ENCODE measurements at regions not wholly inside any gene's neighbourhood (a gene's known extent, or its start where the extent isn't known, plus 50 kb on each side); places are given as distances from the start of the nearest gene placed in this dataset.

DNA sequence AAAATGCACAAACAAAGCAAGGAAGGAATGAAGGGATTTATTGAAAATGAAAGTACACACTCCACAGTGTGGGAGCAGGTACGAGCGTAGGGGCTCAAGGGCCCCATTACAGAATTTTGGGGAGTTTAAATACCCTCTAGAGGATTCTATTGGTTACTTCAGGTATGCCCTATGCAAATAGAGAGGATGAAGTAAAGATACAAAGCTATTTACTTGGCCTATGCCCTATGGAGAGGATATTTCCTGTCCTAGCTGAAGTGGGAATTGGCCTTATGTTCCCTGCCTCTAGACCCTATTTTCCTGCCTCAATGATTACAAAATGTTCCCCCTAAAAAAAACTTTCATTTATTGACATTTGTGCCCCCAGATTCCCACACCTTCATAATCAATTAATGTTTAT, 59.7 kb upstream of the ASIP start:
- TF ChIP-seq, protein P1, sequence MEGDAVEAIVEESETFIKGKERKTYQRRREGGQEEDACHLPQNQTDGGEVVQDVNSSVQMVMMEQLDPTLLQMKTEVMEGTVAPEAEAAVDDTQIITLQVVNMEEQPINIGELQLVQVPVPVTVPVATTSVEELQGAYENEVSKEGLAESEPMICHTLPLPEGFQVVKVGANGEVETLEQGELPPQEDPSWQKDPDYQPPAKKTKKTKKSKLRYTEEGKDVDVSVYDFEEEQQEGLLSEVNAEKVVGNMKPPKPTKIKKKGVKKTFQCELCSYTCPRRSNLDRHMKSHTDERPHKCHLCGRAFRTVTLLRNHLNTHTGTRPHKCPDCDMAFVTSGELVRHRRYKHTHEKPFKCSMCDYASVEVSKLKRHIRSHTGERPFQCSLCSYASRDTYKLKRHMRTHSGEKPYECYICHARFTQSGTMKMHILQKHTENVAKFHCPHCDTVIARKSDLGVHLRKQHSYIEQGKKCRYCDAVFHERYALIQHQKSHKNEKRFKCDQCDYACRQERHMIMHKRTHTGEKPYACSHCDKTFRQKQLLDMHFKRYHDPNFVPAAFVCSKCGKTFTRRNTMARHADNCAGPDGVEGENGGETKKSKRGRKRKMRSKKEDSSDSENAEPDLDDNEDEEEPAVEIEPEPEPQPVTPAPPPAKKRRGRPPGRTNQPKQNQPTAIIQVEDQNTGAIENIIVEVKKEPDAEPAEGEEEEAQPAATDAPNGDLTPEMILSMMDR (IDR thresholded peaks at IDR 0.05), result no peak
- no peak for TF ChIP-seq ZFX (IDR thresholded peaks at IDR 0.05; ENCODE audit: borderline replicate concordance)

All from 22Rv1 (cell line).